HG02763 (cell line): ENCODE measurements at regions not wholly inside any gene's neighbourhood (a gene's known extent, or its start where the extent isn't known, plus 50 kb on each side); places are given as distances from the start of the nearest gene placed in this dataset.
"Not testable (repeated sequence)": the region's sequence is repeated elsewhere in the genome, so short reads cannot be mapped to it uniquely, and the experiment has no call there.

Source experiments
- ATAC-seq: cut with Tn5 transposase; IDR thresholded peaks from one replicate; pipeline ENCODE4 v1.9.1; 2021; ENCODE audit warnings: mild to moderate bottlenecking, moderate library complexity; ENCODE audit not compliant: unreplicated experiment

- ATAC-seq, result no peak
Observed at GRCh38 chr3:150329408-150329807, 78.7 kb upstream of the TSC22D2 start.

DNA sequence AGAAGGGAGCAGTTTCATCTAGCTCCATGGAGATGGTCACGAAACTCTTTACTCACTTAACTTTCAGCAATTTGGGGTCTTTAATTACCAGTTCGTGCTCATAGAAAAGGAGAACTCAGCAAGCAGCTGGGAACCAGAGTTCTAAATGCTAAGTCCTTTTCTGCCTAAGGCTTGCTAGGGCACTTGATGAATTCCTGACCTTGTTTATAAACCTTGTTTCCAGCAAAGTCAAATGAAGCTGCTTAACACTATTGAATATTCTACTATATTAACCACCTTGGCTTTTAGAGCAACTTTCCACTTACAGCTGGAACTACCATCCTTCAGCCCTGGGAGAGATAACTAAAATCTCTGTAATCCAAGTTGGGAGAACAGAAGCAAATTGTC is 79.5 kb upstream of the TSC22D2 start:
- no peak for ATAC-seq

- no peak for ATAC-seq
Observed at GRCh38 chr3:150327678-150328653, 80.1 kb upstream of the TSC22D2 start.

DNA sequence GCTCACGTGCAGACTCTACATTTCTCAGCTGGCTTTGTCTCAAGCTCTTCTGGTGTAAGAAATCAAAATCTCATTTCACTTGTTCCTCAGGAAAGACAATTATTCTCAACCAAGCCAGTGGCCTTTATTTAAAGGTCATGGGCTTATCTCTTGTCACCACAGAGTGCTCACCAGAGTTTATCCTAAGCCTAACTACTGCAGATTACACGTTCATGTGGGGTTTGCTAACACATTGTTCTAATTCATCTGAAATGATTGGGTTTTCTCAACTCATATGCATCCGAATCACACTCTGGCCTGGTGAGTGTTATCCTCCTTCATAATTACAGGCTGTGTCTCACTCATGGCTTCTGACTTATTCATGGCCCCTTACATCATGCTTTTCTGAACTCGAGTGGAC is 83.3 kb upstream of the TSC22D2 start:
- no peak for ATAC-seq

- ATAC-seq, result no peak
Observed at GRCh38 chr3:150324245-150324644, 83.9 kb upstream of the TSC22D2 start.

GRCh38 chr3:150323770-150324169 is 84.3 kb upstream of the TSC22D2 start:
- no peak for ATAC-seq

GRCh38 chr3:150323091-150323490 is 85.0 kb upstream of the TSC22D2 start:
- not testable (repeated sequence) for ATAC-seq

- not testable (repeated sequence) for ATAC-seq
Observed at GRCh38 chr3:150320971-150321370, 87.1 kb upstream of the TSC22D2 start.

- ATAC-seq, result no peak
Observed at GRCh38 chr3:150319900-150320299, 88.2 kb upstream of the TSC22D2 start.

DNA sequence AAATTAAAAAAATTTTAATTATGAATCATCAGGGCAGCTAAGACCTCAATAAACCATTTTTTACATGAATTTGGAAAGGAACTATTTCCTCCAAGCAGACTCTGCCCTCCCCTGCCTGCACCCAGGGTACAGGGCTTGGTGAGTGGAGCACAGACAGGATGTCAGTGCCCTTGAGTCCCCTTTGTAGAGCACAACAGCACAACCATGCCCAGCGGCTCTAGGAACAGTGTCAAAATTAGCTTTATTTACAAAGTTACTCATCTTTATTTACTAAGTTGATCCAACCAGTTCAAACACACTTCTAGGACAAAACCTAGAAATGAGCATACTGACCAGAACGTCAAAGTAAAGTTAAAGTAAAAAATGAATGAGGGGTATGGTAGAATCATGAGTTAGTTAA is 90.6 kb upstream of the TSC22D2 start:
- no peak for ATAC-seq

- ATAC-seq, result no peak
Observed at GRCh38 chr3:150315721-150316120, 92.4 kb upstream of the TSC22D2 start.

DNA sequence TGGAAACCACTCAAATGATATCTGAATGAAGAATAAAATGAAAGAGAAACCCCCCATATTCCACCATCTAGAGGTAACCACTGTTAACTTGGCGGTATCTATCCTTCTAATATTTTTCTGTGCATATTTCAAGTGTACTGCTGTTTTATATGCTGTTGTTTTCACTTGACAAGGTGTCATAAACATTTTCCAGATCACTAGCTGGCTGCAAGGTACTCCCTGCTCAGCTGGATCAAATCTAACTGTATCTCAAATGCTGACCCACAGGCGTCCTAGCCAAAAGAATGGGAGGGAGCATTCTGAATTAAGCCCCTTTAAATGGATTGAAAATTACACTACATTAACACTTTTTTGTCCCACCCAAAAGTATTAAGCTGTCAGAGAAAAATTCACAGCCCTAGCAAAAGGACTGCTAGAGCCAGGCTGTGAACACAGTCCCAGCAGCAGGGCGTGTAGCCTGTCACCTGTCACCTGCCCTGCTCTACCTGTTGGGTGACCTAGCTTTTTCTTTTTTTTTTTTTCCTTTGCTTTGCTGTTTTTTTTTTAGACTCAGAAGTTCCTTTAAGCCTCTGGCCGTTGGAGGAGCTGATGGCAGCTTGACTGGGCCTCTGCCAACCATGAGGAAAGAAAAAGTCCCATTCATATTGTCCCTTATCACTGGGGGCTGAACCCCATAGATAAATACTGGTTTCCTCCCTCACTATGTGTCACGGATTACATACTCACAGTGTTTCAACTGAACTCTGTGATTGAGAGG is 93.7 kb upstream of the TSC22D2 start:
- no peak for ATAC-seq

DNA sequence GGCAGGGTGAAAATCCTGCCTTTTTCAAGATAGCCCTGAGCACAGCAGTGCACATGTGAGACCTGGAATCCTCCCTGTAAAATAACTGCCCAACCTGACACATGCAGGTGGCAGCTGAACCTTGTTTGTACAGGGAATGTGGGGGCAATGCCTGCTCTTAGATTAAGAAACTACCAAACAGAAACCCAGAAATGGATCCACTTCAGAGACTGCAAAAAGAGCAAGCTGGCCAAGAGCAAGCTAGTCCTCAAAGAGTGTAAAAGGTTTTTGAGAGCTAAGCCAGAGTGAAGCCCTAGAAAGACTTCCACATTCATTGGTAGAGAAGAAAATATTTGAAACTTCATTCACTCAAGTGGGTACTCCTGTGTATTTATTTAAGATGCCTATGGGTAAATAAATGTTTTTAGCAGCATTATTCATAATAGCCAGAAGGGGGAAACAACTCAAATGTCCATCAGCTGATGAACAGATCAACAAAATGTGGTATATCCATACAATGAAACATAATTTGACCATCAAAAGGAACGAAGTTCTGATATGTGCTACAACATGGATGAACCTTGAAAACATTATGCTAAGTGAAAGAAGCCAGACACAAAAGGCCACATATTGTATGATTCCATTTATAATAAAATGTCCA is 96.0 kb upstream of the TSC22D2 start:
- ATAC-seq, result no peak

- no peak for ATAC-seq
Observed at GRCh38 chr3:150311156-150311555, 96.9 kb upstream of the TSC22D2 start.

- ATAC-seq, result no peak
Observed at GRCh38 chr3:150309557-150309956, 98.5 kb upstream of the TSC22D2 start.

DNA sequence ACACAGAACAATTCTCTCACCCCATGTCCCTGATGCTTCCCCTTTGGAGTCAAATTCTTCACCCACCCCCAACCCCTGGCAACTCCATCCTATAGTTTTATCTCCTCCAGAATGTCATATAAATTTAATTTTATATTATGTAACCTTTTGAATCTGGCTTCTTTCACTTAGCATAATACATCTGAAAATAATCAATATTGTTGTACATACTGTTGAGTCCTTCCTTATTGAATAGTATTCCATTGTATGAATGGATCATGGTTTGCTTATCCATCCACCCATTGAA is 98.9 kb upstream of the TSC22D2 start:
- ATAC-seq, result no peak

GRCh38 chr3:150308481-150309256 is 99.4 kb upstream of the TSC22D2 start:
- no peak for ATAC-seq

GRCh38 chr3:150308037-150308319 is 100.1 kb upstream of the TSC22D2 start:
- ATAC-seq, result no peak

DNA sequence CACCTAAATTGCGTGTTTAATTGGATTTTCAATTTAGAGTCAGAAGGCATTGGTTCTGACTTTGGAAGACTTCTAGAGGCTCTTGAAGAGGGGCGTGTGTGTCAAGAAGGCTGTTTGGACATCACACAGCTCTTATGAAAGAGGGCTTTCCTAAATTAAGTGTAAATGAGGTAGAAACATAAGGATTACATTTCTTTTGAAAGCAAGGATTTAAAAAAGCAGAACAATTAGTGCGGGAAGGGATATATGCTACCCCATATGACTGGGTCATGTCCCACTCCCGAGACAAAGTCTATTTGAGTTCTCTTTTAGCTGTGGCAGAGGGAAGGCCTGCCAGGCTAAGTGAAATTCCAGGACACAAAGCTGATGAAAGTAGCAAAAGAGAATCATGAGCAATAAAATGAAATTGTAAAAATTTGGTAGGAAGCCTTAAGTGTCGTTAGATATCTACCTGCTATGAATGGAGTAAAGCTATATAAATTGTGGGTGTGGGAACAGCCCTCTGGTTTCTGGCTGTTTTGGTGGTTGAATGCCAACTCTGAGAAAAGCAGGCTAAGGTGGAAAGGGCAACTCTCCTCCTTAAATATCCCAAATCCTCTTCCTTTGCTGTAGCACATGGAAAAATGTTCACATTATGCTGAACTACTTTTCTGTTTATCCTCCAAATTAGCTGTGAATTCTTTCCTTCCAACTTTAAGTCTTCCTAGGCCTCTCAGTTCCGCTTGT is 100.6 kb upstream of the TSC22D2 start:
- no peak for ATAC-seq

DNA sequence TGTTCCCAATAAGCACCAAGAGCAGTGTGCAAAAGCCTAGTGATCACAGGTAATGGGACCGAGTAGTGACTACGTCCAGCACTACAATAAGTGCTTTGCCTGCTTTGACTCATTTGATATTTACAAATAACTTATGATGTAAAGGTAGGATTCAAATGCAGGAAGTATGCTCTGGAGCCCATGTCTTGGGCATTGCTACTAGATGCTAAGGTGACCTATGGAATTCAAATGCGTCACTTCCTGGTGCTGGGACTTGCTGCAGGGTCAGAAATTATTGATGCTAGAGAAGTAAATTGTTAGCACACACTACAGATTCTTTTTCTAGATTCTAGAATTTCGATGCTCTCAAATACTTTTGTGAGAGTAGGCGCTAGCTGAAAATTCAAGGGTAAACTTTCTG is 101.2 kb upstream of the TSC22D2 start:
- no peak for ATAC-seq

DNA sequence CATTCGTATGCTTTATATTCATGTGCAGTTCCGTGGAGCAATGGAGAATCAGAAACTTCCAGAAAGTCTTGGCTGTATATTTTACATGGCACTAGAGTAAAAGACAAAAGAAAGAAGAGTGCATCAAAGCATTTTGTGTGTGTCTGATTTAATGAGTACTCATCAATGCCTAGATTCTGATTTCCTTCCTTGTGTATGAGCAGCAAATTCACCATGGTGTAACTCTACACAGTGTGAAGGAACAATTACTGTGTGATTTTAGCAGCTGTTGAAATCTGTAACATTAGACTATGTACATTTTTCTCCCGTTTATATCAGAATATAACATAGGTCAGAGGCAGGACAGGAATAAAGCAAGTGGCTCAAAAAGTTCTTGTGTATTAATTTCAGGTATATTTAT is 102.0 kb upstream of the TSC22D2 start:
- no peak for ATAC-seq
